PC-3 (cell line): ENCODE measurements at regions not wholly inside any gene's neighbourhood (a gene's known extent, or its start where the extent isn't known, plus 50 kb on each side); places are given as distances from the start of the nearest gene placed in this dataset.

ENCODE experiments used
- ATAC-seq: fragments of 200-7000 bp; cut with Tn5 transposase; 2 replicates; pipeline ENCODE4 v1.9.1; 2020; ENCODE audit warnings: mild to moderate bottlenecking, moderate library complexity
- BruUV-seq: library from RNA; stranded (reverse); fragments of 400-500 nt; replicated peaks from 2 replicates; lab custom pipeline; 2021; lab: Mats Ljungman, UMichigan
- CTCF ChIA-PET: fragments of 300-600 bp; sonication (Branson Sonifier 250); formaldehyde crosslinking; loops from one replicate; lab custom pipeline; 2022; ENCODE audit warnings: antibody characterized with exemption; lab: Charles Lee
- POLR2A ChIA-PET: fragments of 300-600 bp; sonication (Branson Sonifier 250); formaldehyde crosslinking; loops from one replicate; lab custom pipeline; 2022; ENCODE audit warnings: antibody characterized with exemption; ENCODE audit not compliant: unreplicated experiment; lab: Charles Lee
- DNase-seq: peaks from one replicate; pipeline ENCODE4 v3.0.0-alpha.2; 2015
- H2AFZ ChIP-seq: fragments of 300-600 bp; sonication (generic); 2 replicates; pipeline ENCODE4 v1.6.0; 2016; ENCODE audit warnings: antibody characterized with exemption, low read length
- H3F3A ChIP-seq: fragments of 300-600 bp; sonication (generic); one replicate; pipeline ENCODE4 v1.6.0; 2017; ENCODE audit warnings: antibody characterized with exemption, low read length, control low read depth, mild to moderate bottlenecking; ENCODE audit not compliant: unreplicated experiment
- H3K27ac ChIP-seq: fragments of 300-600 bp; sonication (generic); 2 replicates; pipeline ENCODE4 v1.5.1; 2016; ENCODE audit warnings: mild to moderate bottlenecking, low read length
- H3K27me3 ChIP-seq: fragments of 300-600 bp; sonication (generic); 2 replicates; pipeline ENCODE4 v1.6.1; 2016; ENCODE audit warnings: low read length, mixed read lengths
- H3K36me3 ChIP-seq: fragments of 300-600 bp; sonication (generic); 2 replicates; pipeline ENCODE4 v1.6.1; 2016; ENCODE audit warnings: low read depth, mixed run types, low read length, mixed read lengths
- H3K4me1 ChIP-seq: fragments of 300-600 bp; sonication (generic); 2 replicates; pipeline ENCODE4 v1.5.1; 2016; ENCODE audit warnings: low read length; ENCODE audit not compliant: insufficient read depth
- H3K4me2 ChIP-seq: fragments of 300-600 bp; sonication (generic); 2 replicates; pipeline ENCODE4 v1.6.0; 2016; ENCODE audit warnings: low read length
- H3K4me3 ChIP-seq: fragments of 300-600 bp; sonication (generic); 2 replicates; pipeline ENCODE4 v1.5.1; 2016; ENCODE audit warnings: mild to moderate bottlenecking, low read length, mixed read lengths
- H3K79me2 ChIP-seq: fragments of 300-600 bp; sonication (generic); 2 replicates; pipeline ENCODE4 v1.6.1; 2017; ENCODE audit warnings: low read length, mixed read lengths
- H3K9ac ChIP-seq: fragments of 300-600 bp; sonication (generic); 2 replicates; pipeline ENCODE4 v1.6.0; 2016; ENCODE audit warnings: mild to moderate bottlenecking, low read length
- H3K9me2 ChIP-seq: fragments of 300-600 bp; sonication (generic); replicated peaks from 2 replicates; pipeline ENCODE4 v1.6.1; 2016; ENCODE audit warnings: mixed run types, low read length, mixed read lengths
- H3K9me3 ChIP-seq: fragments of 300-600 bp; sonication (generic); 2 replicates; pipeline ENCODE4 v1.6.1; 2016; ENCODE audit warnings: low read length, mixed read lengths
- H4K20me1 ChIP-seq: fragments of 300-600 bp; sonication (generic); 2 replicates; pipeline ENCODE4 v1.6.1; 2016; ENCODE audit warnings: low read length, mixed read lengths
- CTCF ChIP-seq: fragments of 300-600 bp; sonication (generic); conservative IDR thresholded peaks from 2 replicates; pipeline ENCODE4 v1.5.1; 2017; ENCODE audit warnings: antibody characterized with exemption, low read depth, mild to moderate bottlenecking, low read length
- EZH2 ChIP-seq: fragments of 300-600 bp; sonication (generic); IDR thresholded peaks from one replicate; pipeline ENCODE4 v1.6.1; 2017; ENCODE audit warnings: antibody characterized with exemption, mild to moderate bottlenecking, low read length; ENCODE audit not compliant: unreplicated experiment
- EZH2phosphoT487 ChIP-seq: fragments of 300-600 bp; sonication (generic); IDR thresholded peaks from 2 replicates; pipeline ENCODE4 v1.6.1; 2018; ENCODE audit warnings: mild to moderate bottlenecking, antibody characterized with exemption, low read length, borderline replicate concordance
- intact Hi-C: fragments of 100-400 bp; cut with micrococcal nuclease; formaldehyde crosslinking; loops from 2 replicates; pipeline ENCODE4 v1.9.0; 2023

- no peak overlapping the region for H3K4me3 ChIP-seq
- TF ChIP-seq EZH2phosphoT487 = no peak
- TF ChIP-seq CTCF = no peak
- TF ChIP-seq EZH2 = no peak
- ATAC-seq (no peak), DNase-seq (no peak)
- no peaks in the 10 kb centered on the region for H3F3A ChIP-seq
- BruUV-seq = no TSS peak
- H4K20me1 ChIP-seq = no peaks in the 10 kb centered on the region
- peaks cover 10% of the 10 kb centered on the region; the same call in 1 of the 2 replicates for H3K4me1 ChIP-seq
- H2AFZ ChIP-seq = no peak overlapping the region
- CTCF ChIA-PET = no interaction called here
- no peak overlapping the region for H3K4me2 ChIP-seq
- POLR2A ChIA-PET = interaction anchor here (0.6 kb wide), 1 partner anchor 91 kb away, joined by 3 read pairs; no protein-coding TSS in a partner anchor
- no peaks in the 10 kb centered on the region for H3K27me3 ChIP-seq
- H3K27ac ChIP-seq = no peak overlapping the region
- H3K9me2 ChIP-seq = no peaks in the 10 kb centered on the region
- peaks cover 11% of the 10 kb centered on the region; the same call in 1 of the 2 replicates for H3K9me3 ChIP-seq
- H3K36me3 ChIP-seq = no peaks in the 10 kb centered on the region
- intact Hi-C loops = no loop called here
- H3K9ac ChIP-seq = no peak overlapping the region
- no peaks in the 10 kb centered on the region for H3K79me2 ChIP-seq
Measured at GRCh38 chr11:130726234-130727037, 189.8 kb downstream of the SNX19 start.

GRCh38 chr11:130727157-130728119 lies 188.8 kb downstream of the SNX19 start:
- Histone ChIP-seq H3K9ac (no peak overlapping the region), H3K4me2 (no peak overlapping the region), H3K4me3 (no peak overlapping the region), H3K36me3 (no peaks in the 10 kb centered on the region), H3K79me2 (no peaks in the 10 kb centered on the region), H3K9me2 (no peaks in the 10 kb centered on the region), H3K27me3 (no peaks in the 10 kb centered on the region), H3K9me3 (peaks cover 11% of the 10 kb centered on the region; the same call in 1 of the 2 replicates), H3K27ac (no peak overlapping the region), H3F3A (no peaks in the 10 kb centered on the region), H2AFZ (no peak overlapping the region), H4K20me1 (no peaks in the 10 kb centered on the region), H3K4me1 (peaks cover 7% of the 10 kb centered on the region; the same call in 1 of the 2 replicates)
- DNase-seq = no peak
- no TSS peak for BruUV-seq
- CTCF ChIA-PET = no interaction called here
- no peak for ATAC-seq
- POLR2A ChIA-PET = interaction anchor here (0.6 kb wide), 1 partner anchor 92 kb away, joined by 3 read pairs; no protein-coding TSS in a partner anchor
- TF ChIP-seq EZH2 = no peak
- no peak for TF ChIP-seq EZH2phosphoT487
- TF ChIP-seq CTCF = no peak
- intact Hi-C loops = no loop called here
